Stimulated activated naive CD8-positive, alpha-beta T cell treated with anti-CD3 and anti-CD28 coated beads, Interleukin-15, amount 100 ng/mL, for 72 hours (primary cell): ENCODE measurements at regions not wholly inside any gene's neighbourhood (a gene's known extent, or its start where the extent isn't known, plus 50 kb on each side); places are given as distances from the start of the nearest gene placed in this dataset.
"Not testable (repeated sequence)": the region's sequence is repeated elsewhere in the genome, so short reads cannot be mapped to it uniquely, and the experiment has no call there.

Experiments
- ATAC-seq: fragments of 150-1000 bp; cut with Tn5 transposase; 2 replicates; pipeline ENCODE4 v1.10.0; 2021; ENCODE audit warnings: mild to moderate bottlenecking, moderate library complexity
- DNase-seq, 2 donors: peaks; one replicate each; pipeline ENCODE4 v3.0.0; 2021 to 2022
- H3K27ac Mint-ChIP-seq, 2 donors: one replicate each; pipeline ENCODE4 v1.8.0; 2022; ENCODE audit warnings: mild to moderate bottlenecking in 2 of 2, mixed read lengths in 2 of 2, moderate library complexity in 2 of 2
- H3K27me3 Mint-ChIP-seq: one replicate; pipeline ENCODE4 v1.8.0; 2022; ENCODE audit warnings: mixed read lengths
- H3K4me1 Mint-ChIP-seq: one replicate; pipeline ENCODE4 v1.8.0; 2022; ENCODE audit warnings: mild to moderate bottlenecking, mixed read lengths
- H3K4me3 Mint-ChIP-seq, 2 donors: one replicate each; pipeline ENCODE4 v1.8.0; 2022; ENCODE audit warnings: mild to moderate bottlenecking in 2 of 2, mixed read lengths in 2 of 2, moderate library complexity in 1 of 2
- H3K9me3 Mint-ChIP-seq, 2 donors: one replicate each; pipeline ENCODE4 v1.8.0; 2022; ENCODE audit warnings: mixed read lengths in 2 of 2

- Mint-ChIP-seq H3K9me3 (no peaks in the 10 kb centered on the region), H3K27me3 (peaks cover 23% of the 10 kb centered on the region), H3K4me3 (no peak overlapping the region), H3K27ac (no peak overlapping the region), H3K4me1 (no peaks in the 10 kb centered on the region)
- no peak for ATAC-seq
- no peak for DNase-seq
These were observed 75.0 kb upstream of the PPP1R26 start for GRCh38 chr9:135404451-135405144.

DNA sequence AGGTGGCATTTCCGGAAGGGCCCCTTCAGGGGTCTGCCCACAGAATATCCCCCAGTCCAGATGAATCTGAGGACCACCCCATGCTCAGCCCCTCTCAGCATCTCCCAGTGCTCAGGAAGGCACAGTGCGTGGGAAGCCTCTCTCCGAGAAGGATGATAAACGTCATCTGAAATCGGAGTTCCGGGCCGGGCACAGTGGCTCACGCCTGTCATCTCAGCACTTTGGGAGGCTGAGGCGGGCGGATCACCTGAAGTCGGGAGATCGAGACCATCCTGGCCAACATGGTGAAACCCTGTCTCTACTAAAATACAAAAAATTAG, 74.5 kb upstream of the PPP1R26 start:
- DNase-seq, H3K9me3 Mint-ChIP-seq, ATAC-seq, H3K4me3 Mint-ChIP-seq, H3K27ac Mint-ChIP-seq, H3K4me1 Mint-ChIP-seq: not testable (repeated sequence)
- peaks cover 28% of the 10 kb centered on the region for H3K27me3 Mint-ChIP-seq

DNA sequence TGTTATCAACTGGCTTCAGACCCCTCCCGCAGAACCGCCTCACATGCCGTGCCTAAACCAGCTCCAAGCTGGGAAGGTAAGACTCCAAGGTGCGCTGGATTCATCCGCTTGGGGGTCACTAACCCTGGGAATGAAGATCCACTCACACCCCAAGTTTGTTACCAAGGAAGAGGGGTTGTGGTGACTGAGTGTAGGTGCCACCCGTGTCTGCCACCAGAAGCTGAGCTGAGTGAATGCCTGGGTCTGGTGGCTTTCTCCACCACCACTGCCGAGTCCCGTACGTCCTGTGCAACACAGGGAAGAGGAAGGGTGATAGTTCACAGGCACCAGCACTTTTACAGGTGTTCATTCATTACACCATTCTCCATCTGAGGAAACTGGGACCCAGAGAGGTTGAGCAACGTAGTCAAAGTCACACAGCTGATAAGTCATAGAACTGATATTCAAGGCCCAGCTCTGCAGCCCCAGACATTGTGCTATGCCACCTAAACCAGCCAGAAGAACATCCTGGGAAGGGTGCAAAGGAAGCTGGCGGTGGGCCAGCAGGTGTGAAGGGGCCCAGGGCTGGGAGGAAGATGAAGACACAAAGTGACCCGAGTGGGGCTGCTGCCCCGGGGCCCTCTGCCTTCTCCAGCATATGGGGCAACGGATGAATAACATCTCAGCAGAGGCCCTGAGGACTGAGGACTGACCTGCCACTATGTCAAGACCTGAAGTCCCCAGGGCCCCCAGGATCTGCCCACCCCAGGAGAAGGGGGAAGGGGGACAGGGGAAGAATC, 70.9 kb upstream of the PPP1R26 start:
- no peak for ATAC-seq
- no peak for DNase-seq
- no peaks in the 10 kb centered on the region for H3K4me1 Mint-ChIP-seq
- H3K9me3 Mint-ChIP-seq: no peaks in the 10 kb centered on the region
- no peak overlapping the region for H3K4me3 Mint-ChIP-seq
- H3K27ac Mint-ChIP-seq: no peak overlapping the region
- H3K27me3 Mint-ChIP-seq: peaks cover 38% of the 10 kb centered on the region

DNA sequence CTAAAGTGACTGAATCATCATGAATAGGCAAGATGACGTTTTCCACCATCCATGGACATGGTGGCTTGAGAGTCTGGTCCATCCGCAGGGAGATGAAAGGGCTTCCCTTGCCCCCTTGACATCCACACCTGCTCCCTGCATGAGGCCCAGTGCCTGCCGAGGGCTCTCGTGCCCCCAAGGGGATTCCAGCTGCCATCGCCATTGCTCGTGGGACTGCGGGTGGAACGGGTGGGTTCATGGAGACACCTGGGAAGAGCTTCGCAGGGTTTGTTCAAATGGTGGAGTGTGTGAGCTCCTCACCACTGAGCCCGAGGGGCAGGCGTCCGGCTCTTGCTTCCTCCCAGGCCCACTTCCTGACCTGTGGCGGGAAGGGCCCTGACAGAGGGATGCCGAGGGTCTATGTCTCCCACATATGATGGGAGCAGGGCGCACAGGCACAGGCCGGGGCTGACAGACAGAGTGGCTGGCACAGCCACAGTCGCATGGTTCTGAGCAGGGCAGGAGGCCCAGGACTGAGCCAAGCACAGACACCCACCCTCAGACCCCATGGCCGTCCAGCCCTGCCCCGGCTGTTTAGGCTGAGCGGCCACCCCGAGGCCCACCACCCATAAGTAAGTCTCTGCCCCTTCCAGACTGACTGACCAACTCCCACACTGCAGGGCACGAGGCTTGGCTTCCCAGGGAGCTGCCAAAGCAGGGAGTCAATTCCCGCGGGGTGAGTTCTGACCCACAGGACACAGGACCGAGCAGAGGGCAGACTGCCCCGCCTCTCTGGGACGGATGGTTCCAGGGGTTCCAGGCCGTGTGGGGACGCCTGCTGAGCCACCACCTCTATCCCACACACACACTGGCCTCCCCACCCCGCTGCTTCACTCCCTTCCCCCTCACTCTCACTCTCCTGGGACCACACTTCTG, 70.0 kb upstream of the PPP1R26 start:
- Mint-ChIP-seq H3K4me3 (no peak overlapping the region), H3K4me1 (no peaks in the 10 kb centered on the region), H3K27me3 (peaks cover 38% of the 10 kb centered on the region), H3K9me3 (no peaks in the 10 kb centered on the region), H3K27ac (no peak overlapping the region)
- ATAC-seq: no peak
- no peak for DNase-seq

- Mint-ChIP-seq H3K27ac (no peak overlapping the region), H3K4me1 (no peaks in the 10 kb centered on the region), H3K4me3 (no peak overlapping the region), H3K9me3 (no peaks in the 10 kb centered on the region), H3K27me3 (peaks cover 38% of the 10 kb centered on the region)
- ATAC-seq: no peak
- DNase-seq: no peak
These were observed 69.2 kb upstream of the PPP1R26 start for GRCh38 chr9:135410421-135410820.

DNA sequence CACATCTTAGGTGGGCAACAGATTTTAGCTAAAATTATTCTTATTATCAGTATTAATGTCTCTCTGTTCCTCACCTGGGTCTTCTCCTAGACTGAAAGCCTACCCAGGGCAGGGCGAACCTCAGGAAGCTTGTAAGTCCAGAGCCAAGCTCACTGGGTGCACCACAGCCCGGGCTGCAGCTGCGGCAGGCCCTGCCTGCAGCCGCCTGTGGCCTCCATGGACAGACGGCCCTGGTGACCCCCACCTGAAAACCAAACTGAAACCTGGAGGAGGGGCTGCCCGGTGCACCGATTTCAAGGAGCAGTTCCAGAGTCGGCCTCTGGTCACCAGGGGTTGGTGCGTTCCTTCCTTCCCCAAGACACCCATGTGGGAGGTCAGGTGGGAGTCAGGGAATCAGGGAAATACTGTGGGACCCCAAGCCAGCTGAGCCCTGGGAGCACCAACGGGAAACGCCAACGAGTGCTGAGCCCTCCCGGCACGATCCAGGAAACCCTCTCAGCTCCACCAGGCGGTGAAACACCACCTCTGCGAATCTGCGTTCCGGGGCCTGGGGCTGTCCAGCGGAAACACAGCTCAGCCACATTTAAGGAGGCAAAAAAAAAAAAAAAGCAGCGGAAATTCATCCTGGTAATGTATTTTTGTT, 68.6 kb upstream of the PPP1R26 start:
- no peak overlapping the region for H3K27ac Mint-ChIP-seq
- H3K9me3 Mint-ChIP-seq: no peaks in the 10 kb centered on the region
- H3K4me1 Mint-ChIP-seq: no peaks in the 10 kb centered on the region
- no peak overlapping the region for H3K4me3 Mint-ChIP-seq
- DNase-seq: no peak
- ATAC-seq: no peak
- peaks cover 35% of the 10 kb centered on the region for H3K27me3 Mint-ChIP-seq

GRCh38 chr9:135411605-135412004, 68.0 kb upstream of the PPP1R26 start:
- not testable (repeated sequence) for H3K9me3 Mint-ChIP-seq, H3K27ac Mint-ChIP-seq, H3K4me1 Mint-ChIP-seq, DNase-seq, H3K4me3 Mint-ChIP-seq, ATAC-seq
- peaks cover 29% of the 10 kb centered on the region for H3K27me3 Mint-ChIP-seq

DNA sequence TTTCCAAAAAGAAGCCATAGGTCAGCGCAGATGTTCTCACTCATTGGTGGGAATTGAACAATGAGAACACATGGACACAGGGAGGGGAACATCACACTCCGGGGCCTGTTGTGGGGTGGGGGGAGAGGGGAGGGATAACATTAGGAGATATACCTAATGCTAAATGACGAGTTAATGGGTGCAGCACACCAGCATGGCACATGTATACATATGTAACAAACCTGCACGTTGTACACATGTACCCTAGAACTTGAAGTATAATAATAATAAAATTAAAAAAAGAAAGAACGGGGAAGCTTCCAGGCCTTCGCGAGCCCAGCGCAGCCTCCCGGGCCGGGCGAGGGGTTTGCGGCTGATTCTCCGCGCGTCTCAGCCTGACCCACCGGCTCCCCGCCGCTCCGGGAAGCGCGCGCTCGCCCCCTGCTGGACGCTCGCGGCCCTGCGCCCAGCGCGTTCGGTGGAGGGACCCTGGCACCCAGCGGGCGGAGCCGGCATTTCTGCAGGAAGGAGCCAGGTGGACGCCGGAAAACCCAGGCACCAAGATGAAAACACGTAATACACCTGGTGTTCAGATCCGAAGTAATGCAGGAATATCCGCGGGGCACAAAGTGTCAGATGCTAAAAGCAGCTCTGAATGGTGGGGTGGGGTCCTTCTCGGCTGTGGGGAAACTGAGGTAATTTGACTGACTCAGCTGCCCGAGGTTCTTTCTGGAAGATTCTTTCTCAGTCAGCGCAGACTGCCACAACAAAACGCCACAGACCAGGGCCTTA, 67.1 kb upstream of the PPP1R26 start:
- not testable (repeated sequence) for H3K27ac Mint-ChIP-seq, H3K9me3 Mint-ChIP-seq, H3K4me1 Mint-ChIP-seq, H3K4me3 Mint-ChIP-seq
- ATAC-seq (peak; percentile 87), DNase-seq (peak; percentile 71 to 74)
- peaks cover 29% of the 10 kb centered on the region for H3K27me3 Mint-ChIP-seq

DNA sequence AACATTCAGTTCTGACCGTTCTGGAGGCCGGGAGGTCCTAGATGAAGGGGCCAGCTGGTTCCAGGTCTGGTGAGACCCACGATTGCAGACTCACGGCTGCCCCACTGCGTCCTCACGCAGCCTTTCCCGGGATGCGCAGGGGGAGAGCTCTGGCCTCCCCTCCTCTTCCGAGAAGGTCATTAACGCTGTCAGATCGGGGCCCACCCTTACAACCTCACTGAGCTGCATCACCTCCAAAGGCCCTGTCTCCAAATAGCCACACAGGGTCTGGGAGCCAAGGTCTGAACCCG, 66.6 kb upstream of the PPP1R26 start:
- H3K9me3 Mint-ChIP-seq: no peaks in the 10 kb centered on the region
- H3K27me3 Mint-ChIP-seq: peaks cover 28% of the 10 kb centered on the region
- no peaks in the 10 kb centered on the region for H3K4me1 Mint-ChIP-seq
- H3K4me3 Mint-ChIP-seq: no peak overlapping the region
- ATAC-seq (no peak), DNase-seq (no peak)
- H3K27ac Mint-ChIP-seq: no peak overlapping the region

- Mint-ChIP-seq H3K27me3 (peaks cover 23% of the 10 kb centered on the region), H3K4me1 (no peaks in the 10 kb centered on the region), H3K4me3 (no peak overlapping the region), H3K9me3 (no peaks in the 10 kb centered on the region), H3K27ac (no peak overlapping the region)
- DNase-seq (no peak), ATAC-seq (no peak)
These were observed 66.1 kb upstream of the PPP1R26 start for GRCh38 chr9:135413461-135413860.

GRCh38 chr9:135414293-135414692, 65.3 kb upstream of the PPP1R26 start:
- no peak for DNase-seq
- Mint-ChIP-seq H3K27me3 (peaks cover 24% of the 10 kb centered on the region), H3K27ac (no peak overlapping the region), H3K9me3 (no peaks in the 10 kb centered on the region), H3K4me3 (no peak overlapping the region), H3K4me1 (no peaks in the 10 kb centered on the region)
- no peak for ATAC-seq

DNA sequence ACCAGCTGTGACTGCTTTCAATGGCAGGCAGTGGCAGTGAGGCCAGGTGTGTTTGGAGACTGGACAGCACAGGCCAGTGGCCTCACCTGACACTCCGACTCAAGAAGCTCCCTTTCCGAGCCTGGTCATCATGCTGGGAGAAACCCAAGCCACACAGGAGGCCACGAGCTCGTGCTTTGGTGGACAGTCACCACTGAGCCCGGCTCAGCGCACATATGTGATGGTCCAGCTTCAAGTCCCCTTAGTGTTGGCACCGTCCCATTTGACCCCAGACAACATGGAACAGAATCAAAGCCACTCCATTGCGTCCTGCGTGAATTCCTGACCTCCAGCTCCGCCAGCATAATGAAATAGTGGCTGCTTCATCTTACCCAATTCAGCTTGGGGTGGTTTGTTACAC, 64.0 kb upstream of the PPP1R26 start:
- no peak overlapping the region for H3K4me3 Mint-ChIP-seq
- H3K27me3 Mint-ChIP-seq: peaks cover 17% of the 10 kb centered on the region
- no peak overlapping the region for H3K27ac Mint-ChIP-seq
- no peaks in the 10 kb centered on the region for H3K9me3 Mint-ChIP-seq
- ATAC-seq: no peak
- no peak for DNase-seq
- H3K4me1 Mint-ChIP-seq: no peaks in the 10 kb centered on the region

GRCh38 chr9:135416664-135417290, 62.8 kb upstream of the PPP1R26 start:
- Mint-ChIP-seq H3K9me3 (no peaks in the 10 kb centered on the region), H3K4me3 (no peak overlapping the region), H3K4me1 (no peaks in the 10 kb centered on the region), H3K27me3 (peaks cover 15% of the 10 kb centered on the region), H3K27ac (no peak overlapping the region)
- ATAC-seq (no peak), DNase-seq (no peak)

DNA sequence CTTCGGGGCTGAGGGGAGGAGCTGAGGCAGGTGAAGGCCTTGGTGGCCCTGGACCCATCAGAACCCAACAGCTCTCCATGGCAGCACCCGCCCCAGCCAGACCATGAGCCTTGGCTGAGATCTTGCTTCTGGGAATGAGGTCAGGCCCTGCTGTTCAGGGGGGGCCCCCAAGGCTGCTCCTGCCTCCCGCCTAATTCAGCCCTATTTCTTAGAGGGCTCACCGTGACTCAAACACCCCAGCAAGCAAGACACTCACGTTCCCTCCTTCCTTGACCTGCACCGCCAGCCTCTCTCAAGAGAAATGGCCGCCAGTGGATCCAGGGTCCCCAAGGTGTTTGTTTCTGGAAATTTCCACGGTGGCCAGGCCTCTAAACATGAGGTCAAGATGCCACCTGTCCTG, 61.4 kb upstream of the PPP1R26 start:
- Mint-ChIP-seq H3K27me3 (peaks cover 21% of the 10 kb centered on the region), H3K27ac (no peak overlapping the region), H3K9me3 (no peaks in the 10 kb centered on the region), H3K4me1 (no peaks in the 10 kb centered on the region), H3K4me3 (no peak overlapping the region)
- no peak for ATAC-seq
- DNase-seq: no peak

DNA sequence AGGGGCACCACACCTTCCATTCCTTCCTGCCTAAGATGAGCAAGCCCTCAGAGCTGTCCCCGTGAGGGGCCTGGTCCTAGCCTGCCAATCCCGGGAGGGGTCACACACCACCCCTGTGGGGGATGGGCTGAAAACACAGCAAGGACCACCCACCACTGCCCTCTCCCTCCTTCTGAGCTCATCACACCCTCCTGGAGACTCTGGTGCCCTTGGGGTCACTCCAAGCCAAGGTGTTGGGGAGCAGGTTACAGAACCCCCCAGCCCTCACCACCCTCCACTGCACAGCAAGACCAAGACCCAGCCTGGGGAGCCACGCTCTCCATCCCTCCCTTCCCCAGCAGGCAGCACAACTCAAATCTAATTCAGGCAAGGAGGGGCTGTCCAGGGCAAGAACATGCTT, 60.5 kb upstream of the PPP1R26 start:
- DNase-seq (no peak), ATAC-seq (no peak)
- H3K4me1 Mint-ChIP-seq: no peaks in the 10 kb centered on the region
- peaks cover 27% of the 10 kb centered on the region for H3K27me3 Mint-ChIP-seq
- H3K4me3 Mint-ChIP-seq: no peak overlapping the region
- no peak overlapping the region for H3K27ac Mint-ChIP-seq
- peaks cover 6 to 7% of the 10 kb centered on the region in 2 donors for H3K9me3 Mint-ChIP-seq
